Fibroblast of skin of right biceps (primary cell): ENCODE measurements at regions not wholly inside any gene's neighbourhood (a gene's known extent, or its start where the extent isn't known, plus 50 kb on each side); places are given as distances from the start of the nearest gene placed in this dataset.
"Not testable (repeated sequence)": the region's sequence is repeated elsewhere in the genome, so short reads cannot be mapped to it uniquely, and the experiment has no call there.

ENCODE experiments used
- DNase-seq: peaks from one replicate; pipeline ENCODE4 v3.0.0-alpha.2; 2013

GRCh38 chr3:151552589-151552988 is 91.7 kb upstream of the IGSF10 start:
- DNase-seq: peak; percentile 47

- DNase-seq: no peak
These were observed 89.8 kb upstream of the IGSF10 start for GRCh38 chr3:151550642-151551041.

- no peak for DNase-seq
These were observed 89.3 kb upstream of the IGSF10 start for GRCh38 chr3:151550025-151550618.

GRCh38 chr3:151548195-151548594 is 87.3 kb upstream of the IGSF10 start:
- no peak for DNase-seq

- peak; percentile 15 for DNase-seq
These were observed 83.3 kb upstream of the IGSF10 start for GRCh38 chr3:151544164-151544548.

GRCh38 chr3:151541178-151541577 is 80.3 kb upstream of the IGSF10 start:
- DNase-seq: peak; percentile 53

- DNase-seq: no peak
These were observed 78.7 kb upstream of the IGSF10 start for GRCh38 chr3:151539599-151539998.

- peak; percentile 57 for DNase-seq
These were observed 77.9 kb upstream of the IGSF10 start for GRCh38 chr3:151538456-151539393.

- DNase-seq: peak; percentile 81
These were observed 76.9 kb upstream of the IGSF10 start for GRCh38 chr3:151537726-151538125.

- DNase-seq: no peak
These were observed 65.9 kb upstream of the IGSF10 start for GRCh38 chr3:151526757-151527156.

GRCh38 chr3:151520105-151520504 is 59.2 kb upstream of the IGSF10 start:
- DNase-seq: no peak

GRCh38 chr3:151511433-151511832 is 50.6 kb upstream of the IGSF10 start:
- DNase-seq: not testable (repeated sequence)
